ENCODE measurements at regions not wholly inside any gene's neighbourhood (a gene's known extent, or its start where the extent isn't known, plus 50 kb on each side); places are given as distances from the start of the nearest gene placed in this dataset.
"Not testable (repeated sequence)": the region's sequence is repeated elsewhere in the genome, so short reads cannot be mapped to it uniquely, and the experiment has no call there.

DNA sequence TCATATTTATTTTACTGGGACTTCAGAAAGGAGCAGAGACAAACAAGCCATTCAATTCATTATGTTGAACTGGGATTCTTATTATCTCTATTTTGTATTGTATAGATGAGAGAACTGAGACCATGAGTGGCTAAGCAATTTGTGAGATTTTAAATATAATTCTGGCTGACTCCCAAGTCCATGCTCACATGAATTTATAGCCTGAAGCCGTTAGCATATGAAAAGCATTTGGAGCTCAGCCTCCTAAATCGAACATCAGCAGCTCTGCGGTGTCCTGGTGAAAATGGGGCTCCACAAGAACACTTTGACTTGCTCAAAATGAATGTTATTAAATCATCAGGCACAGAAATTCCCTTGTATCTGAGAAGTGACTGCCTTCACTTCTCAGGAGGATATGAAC is 96.8 kb upstream of the DPT start:
- DNase-seq (ENCODE audit: low read depth) = no peak

DNA sequence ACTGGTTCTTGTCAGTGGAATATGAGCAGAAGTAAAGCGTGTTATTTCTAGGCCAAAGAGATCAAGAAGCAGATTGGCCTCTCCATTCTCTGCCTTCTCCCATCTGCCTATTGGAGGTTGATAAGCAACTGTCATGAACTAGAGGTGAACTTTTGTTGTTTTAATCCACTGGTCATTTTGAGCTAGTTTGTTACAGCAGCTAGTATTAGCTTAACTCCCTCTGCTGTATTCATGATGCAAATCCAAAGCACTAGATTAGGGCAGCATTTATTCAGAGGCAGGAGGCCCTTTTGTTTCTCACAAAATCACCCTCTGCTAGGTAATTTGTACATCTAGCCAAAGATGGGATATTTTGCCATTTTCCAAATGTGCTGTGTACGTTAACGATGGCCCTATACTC is 97.3 kb upstream of the DPT start:
- DNase-seq (ENCODE audit: low read depth) = no peak

DNA sequence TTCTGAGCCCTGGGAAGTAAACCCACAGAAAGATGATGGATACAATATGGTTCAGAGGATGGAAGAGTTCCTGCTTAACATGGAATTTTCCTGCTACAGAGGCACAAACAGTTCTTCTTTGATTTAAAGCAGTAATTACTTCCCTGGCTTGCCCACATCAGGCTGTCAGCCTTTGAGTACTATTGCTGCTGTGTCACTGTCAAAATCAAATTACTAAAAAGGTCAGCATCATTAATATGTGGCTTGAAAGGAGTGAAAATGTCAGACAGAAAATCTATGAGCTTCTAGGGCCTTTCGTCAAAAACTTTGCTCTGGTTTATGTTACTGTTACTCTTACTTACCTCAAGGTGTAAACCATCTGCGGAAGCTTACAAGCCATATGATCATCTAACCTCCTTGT is 98.6 kb upstream of the DPT start:
- DNase-seq (ENCODE audit: low read depth) = no peak

DNA sequence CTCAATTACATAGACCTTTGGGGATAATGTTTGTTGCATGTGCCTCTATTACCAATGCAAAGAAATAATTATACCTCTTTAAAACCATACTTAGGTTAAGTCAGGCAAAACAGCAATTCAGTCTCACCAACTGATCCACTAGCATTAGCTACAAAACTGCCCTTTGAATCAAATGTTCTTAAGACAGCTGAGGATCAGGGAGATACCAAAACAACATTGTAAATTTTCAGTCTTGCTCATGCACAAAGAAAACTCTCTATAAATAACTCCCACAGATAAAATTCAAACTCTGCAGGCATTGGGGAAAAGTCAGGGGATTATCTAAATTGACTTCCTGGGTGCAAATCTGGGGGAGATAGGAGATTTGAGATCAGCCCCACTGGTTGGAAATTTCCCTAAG is 100.9 kb upstream of the DPT start:
- no peak for DNase-seq (ENCODE audit: low read depth)

DNA sequence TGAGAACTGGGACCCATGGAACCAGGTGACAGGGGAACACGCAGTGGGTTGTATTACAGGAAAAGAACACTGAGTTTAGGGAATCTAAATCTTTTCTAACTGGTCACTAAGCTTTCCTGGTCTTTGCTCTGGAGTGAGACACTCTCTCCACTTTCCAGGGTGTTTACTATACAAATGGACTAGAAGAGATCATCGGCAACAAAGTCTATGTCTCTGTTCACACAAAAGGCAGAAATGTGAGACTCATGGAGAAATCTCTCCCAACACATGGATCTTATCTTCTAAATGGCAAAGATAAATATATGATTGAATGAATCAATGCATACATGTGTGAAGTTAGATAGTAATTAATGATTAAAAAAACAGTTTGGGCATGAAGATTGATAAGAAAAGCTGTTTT is 101.6 kb upstream of the DPT start:
- no peak for DNase-seq (ENCODE audit: low read depth)

DNA sequence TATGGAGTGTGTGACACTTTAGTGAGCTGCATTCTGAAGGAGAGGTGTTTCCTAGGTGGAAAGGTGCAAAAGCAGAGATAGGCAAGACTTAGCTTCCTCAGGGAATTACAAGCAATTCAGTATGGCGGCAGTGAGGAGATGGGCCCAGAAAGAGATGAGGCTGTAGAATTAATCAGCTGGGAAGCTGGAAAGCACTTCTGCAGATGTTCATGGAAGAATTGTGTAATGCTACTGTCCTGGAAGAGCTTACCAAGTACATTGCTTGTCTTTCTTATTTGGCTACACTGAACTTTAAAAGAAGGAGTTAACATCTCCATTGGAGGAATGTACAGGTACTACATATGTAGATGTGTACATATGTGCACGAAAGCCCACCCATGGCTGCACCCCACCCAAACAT is 103.7 kb upstream of the DPT start:
- no peak for DNase-seq (ENCODE audit: low read depth)

DNA sequence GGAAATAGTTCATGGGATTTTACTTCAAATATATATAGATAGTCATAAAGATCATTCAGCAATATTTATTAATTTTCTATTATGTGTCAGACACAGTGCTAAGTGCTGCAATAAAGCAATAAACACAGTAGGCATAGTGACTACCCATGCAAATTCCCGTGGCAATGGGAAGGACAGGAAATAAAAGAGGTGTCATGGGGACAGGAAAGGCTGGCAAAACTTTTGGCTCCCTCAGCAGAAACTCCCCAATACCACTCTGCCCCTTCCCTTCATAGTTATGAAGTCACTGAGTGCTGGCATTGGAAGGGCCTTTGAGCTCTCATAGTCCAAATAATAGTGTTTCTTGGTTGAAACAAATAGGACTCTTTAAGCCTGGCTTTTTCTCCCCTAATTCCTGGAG is 104.4 kb upstream of the DPT start:
- no peak for DNase-seq (ENCODE audit: low read depth)

DNA sequence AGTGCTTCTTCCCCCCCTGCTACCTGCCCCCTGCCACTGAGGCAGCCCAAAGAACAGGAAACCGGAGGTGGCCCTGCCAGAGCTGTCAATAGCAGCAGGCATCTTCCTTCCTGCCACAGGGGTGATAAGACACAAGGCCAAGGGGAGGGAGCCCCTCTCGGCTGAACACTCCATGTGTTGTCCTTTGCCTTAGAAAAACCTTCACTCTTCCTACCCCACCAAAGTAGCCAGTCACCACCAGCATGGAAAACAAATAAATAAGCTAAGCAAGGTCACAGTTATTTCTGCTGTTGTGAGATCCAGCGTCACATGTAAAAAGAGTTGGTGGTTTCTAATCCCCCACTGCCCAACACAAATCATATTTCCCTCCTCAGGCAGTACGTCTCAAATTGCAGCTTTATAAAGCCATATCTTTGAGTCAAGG is 104.8 kb upstream of the DPT start:
- no peak for DNase-seq (ENCODE audit: low read depth)

DNA sequence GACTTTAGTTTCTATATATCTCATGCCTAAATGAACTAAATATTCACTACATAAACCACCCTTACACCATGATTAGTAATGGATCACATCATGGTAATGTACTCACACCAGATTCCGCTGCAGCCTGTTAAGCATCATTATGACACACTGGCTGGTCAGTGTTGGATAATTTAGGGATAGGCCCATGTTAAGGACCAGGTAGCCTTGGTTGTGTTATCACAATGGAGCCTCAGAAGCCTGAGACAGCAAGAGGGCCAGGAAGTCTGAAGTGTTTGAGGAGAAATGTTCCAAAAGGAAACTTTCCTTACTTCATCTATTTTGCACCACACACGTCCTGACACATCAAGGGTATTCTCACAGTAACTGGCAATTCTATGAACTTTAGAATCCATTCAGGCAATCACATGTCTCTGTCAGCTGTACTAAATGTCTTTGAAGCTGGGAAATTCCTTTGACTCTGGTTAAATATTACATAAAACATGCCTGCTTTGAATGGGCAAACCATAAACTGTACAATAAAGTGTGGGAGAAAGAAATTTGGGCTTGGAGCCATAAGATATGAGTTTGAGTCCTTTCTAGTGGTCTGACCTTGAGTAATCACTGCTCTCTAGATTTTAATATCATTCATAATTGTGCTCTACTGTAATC is 105.3 kb upstream of the DPT start:
- no peak for DNase-seq (ENCODE audit: low read depth)

DNA sequence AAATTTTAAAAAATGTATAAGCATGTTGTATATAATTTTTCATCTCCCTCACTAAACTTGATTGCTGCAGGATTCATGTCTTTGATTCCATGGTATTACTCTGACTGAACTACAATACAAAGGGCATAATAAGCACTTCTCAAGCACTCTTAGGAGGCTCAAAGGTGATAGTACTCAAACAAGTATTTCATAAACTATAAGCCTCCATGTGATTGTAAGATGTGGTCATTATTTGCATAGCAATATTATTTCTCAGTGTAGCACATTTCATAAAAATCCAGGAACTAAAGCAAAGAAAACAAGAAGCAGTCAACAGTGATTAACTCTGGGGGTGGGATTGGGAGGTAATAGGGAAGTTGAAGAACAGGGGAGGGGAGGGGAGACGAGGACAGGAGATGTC is 106.2 kb upstream of the DPT start:
- DNase-seq (ENCODE audit: low read depth) = no peak

DNA sequence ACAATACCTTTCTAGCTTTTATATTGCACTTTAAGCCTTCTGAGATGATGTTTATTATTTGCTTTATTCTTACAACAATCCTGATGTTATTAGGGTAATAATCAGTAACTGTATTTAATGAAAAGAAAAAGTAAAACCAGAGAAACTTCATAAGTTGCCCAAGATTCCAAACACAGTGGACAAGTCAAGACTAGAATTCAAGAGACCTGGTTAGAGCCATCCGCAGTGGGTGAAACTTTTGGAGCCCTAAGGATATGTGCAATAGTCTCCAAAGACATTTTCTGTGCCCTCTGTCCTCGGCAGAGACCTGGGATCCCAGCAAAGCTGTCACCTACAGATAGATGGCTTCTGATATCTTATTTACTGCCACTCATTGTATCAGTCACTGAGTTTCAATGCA is 106.8 kb upstream of the DPT start:
- DNase-seq (ENCODE audit: low read depth) = no peak

DNA sequence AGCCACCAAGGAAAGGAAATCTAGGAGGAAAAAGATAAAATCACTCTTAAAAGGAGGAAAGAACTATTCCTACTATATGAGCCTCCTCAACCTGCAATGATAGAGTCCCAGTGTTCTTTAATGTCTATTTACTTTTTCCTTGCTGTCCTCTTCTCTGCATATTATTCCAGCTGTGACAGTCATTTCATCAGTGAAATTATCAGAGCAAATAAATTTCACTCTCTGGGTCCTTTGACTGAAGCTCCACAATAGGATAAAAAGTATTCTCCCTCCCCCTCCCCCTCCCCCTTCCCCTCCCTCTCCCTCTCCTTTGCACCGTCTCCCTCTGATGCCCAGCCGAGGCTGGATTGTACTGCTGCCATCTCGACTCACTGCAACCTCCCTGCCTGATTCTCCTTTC is 107.5 kb upstream of the DPT start:
- no peak for DNase-seq (ENCODE audit: low read depth)

DNA sequence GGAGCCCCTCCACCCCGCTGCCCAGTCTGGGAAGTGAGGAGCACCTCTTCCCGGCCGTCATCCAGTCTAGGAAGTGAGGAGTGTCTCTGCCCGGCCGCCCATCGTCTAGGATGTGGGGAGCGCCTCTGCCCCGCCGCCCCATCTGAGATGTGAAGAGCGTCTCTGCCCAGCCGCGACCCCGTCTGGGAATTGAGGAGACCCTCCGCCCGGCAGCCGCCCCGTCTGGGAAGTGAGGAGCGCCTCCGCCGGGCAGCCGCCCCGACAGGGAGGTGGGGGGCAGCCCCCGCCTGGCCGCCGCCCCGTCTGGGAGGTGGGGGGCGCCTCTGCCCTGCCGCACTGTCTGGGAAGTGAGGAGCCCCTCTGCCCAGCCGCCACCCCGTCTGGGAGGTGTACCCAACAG is 108.2 kb upstream of the DPT start:
- not testable (repeated sequence) for DNase-seq (ENCODE audit: low read depth)

DNA sequence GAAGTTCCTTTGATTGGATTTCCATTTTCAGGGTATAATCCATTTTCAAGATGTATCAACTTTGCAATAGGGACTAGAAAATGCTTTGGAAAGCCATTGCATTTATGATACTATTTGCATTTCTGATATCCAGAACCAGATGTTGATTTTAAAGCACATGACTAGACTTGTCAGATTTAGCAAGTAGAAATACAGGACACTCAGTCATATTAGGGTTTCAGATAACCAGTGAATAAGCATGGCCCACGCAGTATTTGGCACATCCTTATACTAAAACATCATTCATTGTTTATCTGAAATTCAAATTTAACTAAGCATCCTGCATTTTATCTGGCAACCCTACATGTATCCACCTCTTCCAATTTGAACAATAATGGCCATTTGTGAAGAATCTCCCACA is 113.3 kb upstream of the DPT start:
- DNase-seq (ENCODE audit: low read depth) = no peak

DNA sequence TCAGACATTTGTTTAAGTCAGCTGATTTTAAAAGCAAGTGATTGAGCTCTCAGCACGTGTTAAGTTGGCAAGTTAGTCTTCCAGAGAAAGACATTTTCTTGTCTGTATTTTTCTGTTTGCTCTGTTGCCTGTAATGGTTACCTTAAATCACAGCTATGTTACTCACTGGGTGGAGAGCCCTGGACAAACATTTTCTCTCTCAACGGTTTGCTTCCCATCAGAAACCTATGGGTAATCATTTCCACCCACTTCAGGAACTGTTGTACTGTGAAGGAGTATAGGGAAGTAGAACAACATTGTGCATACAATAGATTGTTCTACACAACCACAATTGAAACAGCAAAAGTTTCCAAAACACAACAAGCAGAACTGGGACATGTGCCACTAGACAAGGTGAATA is 113.9 kb upstream of the DPT start:
- DNase-seq (ENCODE audit: low read depth) = no peak

DNA sequence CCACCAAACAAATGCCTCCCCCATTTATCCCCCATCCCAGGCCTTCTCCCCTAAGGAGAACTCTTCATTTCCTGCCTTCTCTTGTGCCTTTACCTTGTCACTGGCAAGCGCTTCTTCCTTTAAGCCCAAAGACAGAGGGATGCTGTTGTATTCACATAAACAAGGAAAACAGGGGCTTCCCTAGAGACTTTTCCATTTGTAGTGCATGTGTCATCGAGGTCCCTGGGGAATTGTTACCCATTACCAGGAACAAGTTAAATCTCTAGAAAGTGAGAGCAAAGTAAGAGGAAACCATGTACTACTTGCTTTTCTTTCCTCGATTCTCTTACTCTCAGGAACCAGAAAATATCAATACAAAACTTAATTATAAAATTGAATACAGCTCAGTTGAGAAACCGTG is 114.4 kb upstream of the DPT start:
- DNase-seq (ENCODE audit: low read depth) = no peak

DNA sequence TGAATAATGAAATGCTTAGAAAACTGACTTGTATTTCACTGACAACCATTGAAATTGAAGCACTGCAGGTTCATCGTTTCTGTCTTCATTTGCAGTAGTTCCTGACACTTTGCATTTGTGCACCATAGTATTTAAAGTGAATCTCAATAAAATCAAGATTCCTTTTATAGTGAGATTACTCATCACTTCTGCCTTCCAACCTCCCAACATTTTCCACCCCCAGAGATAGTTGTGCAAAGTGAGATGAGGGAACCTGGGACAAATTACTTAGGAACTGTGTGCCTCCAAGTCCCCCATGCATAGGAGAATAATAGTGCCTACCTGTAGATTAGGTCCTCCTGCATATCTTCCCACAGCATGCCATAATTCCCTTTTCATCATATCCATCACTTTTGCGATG is 114.9 kb upstream of the DPT start:
- no peak for DNase-seq (ENCODE audit: low read depth)

DNA sequence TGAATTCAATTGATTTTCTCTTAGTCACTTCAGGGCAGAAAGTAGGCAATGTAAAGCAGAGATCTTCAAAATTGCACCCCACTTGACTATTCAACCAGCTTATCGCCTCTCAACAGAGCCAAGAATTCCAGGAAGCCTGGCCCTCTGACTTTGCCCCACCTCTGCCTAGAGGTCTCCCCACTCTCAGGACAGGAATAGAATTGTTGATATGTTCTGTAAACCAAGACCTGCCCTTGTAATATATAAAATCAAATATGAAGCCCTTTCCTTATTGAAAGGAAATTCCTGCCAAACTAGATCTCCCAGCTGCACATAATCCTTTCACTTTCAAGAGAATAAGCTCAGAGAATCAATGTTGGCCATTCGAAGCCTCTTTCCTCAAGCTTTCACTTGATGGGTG is 116.1 kb upstream of the DPT start:
- DNase-seq (ENCODE audit: low read depth) = no peak

DNA sequence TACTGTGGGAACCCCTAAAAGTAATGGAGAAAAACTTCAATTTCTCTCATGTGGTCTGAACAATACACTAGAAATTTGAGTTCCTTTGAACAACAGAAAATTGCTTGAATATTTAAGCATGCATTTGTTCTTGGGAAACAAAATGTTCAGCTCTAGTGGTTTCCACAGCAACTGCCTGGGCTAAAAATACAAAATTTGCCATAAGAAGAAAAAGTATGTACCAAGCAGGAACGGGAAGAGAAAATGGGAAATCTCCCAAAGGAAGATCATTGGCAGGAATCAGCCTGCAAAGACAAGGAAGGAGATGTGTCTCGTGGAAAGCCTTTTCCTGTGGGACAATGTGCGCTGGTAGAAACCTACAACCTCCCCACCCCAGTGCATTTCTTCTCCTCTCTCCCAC is 119.0 kb upstream of the DPT start:
- DNase-seq (ENCODE audit: low read depth) = no peak

DNA sequence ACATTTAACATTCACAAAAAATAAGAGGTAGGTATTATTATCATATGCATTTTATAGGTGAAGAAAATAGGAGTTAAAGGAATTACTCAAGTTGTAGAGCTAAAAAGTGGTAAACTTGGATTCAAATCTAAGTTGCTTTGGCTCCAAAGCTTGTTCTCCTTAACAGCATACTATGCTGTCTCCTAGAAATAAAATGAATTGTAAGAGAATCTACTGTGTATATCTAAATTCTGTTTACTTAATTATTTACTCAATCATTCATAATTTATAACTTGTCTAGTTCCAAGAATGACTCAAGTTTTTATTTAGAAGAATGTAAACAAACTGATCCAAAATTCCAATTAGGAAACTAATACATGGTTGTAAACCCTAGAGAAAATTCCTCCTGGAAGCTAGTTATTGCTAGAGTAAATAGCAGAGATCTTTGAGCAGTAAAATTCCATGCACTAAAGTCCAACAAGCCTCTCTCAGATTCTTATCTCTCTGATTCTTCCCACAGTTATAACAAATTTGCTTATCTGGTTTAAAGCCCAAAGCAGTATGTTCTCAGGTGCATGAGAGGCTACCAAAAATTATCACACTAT is 132.5 kb upstream of the DPT start:
- DNase-seq (ENCODE audit: low read depth) = no peak

DNA sequence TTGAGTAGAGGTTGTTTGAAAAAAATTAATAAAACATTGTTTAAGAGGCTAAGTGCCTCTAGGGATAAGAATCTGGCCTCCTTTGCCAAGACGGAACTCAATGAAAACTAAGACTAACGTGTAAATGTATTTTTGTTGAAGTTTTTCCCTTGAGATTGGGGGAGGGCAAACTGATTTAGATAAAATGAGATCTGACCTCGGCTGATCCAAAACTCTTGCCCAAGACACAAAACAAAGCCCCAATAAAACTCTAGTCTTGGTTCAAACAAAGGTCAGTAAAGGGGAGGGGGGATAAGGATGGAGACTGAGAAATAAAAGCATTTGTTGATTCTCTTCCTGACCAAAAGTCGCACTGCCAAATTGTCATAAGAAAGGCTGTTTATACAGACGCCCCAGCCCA is 134.8 kb upstream of the DPT start:
- DNase-seq (ENCODE audit: low read depth) = no peak

DNA sequence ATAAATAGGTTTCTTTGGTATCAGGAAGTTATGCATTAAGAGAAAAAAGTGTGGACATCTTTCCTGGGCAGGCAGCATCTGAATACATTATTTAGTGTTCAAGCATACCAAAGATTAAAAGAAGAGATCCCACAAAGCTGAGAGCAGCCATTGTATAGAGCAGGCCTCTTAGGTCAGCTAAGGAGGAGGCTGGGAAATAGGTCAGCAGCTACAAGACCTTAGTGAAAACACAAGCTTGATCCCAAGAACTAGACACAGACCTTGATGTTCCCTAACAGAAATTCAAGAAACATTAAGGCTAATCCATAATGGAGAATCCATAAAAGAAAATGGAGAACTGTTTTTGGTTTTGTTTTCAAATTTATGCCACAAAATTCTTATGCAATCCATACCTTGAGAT is 135.3 kb upstream of the DPT start:
- no peak for DNase-seq (ENCODE audit: low read depth)

DNA sequence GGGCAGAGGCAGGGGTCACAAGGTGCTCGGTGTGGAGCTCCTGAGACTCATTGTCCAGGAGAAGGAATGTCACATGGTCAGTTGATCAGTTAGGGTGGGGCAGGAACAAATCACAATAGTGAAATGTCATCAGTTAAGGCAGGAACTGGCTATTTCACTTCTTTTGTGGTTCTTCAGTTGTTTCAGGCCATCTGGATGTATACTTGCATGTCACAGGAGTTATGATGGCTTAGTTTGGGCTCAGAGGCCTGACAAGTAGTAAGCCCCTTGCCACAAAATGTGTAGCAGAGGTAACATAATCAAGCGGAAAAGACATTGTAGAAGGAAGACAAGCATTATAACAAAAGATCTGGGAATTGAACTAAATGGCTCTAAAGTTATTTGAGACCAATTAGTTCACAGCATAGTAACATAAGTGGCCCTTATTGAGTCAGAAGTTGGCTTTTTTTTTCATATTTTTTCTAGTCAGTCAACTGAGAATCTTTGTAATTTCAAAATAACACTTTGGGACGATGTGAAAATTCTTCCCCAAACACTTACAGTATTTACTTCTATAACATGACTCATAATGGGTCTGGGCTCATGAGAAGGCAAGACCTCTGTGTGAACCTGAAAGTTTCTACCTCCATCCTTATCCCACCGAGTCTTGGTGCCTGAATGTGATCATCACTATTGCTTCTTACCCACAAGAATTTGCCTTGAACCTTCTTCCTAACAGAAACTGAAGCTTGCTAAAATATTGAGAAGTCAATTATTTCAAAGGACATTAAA is 137.0 kb upstream of the DPT start:
- DNase-seq (ENCODE audit: low read depth) = no peak
